ENCODE measurements at regions not wholly inside any gene's neighbourhood (a gene's known extent, or its start where the extent isn't known, plus 50 kb on each side); places are given as distances from the start of the nearest gene placed in this dataset.

DNA sequence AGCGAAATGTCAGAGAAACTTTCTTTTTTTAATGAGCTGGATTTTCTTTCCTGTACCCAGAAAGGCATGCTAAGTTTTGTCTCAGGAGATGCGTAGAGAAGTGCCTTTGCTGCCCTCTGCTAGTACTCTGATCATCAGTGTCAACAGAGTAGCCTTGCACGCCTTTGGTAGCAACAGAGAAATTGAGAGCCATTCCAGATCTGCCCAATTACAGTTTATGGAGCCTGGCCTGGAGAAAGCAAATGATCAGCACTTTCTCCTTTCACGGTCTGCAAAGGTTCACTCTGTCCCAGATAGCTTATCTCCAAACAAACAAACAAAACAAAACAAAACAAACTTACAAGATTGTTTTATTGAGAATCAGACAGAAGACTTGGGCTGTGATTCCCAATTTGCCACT is 792.8 kb upstream of the PIK3C3 start:
- TF ChIP-seq, protein P1, sequence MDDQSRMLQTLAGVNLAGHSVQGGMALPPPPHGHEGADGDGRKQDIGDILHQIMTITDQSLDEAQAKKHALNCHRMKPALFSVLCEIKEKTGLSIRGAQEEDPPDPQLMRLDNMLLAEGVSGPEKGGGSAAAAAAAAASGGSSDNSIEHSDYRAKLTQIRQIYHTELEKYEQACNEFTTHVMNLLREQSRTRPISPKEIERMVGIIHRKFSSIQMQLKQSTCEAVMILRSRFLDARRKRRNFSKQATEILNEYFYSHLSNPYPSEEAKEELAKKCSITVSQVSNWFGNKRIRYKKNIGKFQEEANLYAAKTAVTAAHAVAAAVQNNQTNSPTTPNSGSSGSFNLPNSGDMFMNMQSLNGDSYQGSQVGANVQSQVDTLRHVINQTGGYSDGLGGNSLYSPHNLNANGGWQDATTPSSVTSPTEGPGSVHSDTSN (IDR thresholded peaks at IDR 0.05; ENCODE audit: insufficient replicate concordance, low read depth, low read length) = no peak
- TF ChIP-seq POLR2AphosphoS5 (IDR thresholded peaks at IDR 0.05; ENCODE audit: low read length) (no peak), HDGF (IDR thresholded peaks at IDR 0.05) (no peak), POLR2A (IDR thresholded peaks at IDR 0.05; ENCODE audit: low read depth, low read length) (no peak), TCF12 (IDR thresholded peaks at IDR 0.05; ENCODE audit: low read depth, low read length) (no peak), CHD2 (IDR thresholded peaks at IDR 0.05; ENCODE audit: borderline replicate concordance, low read depth, low read length) (no peak), NRF1 (conservative IDR thresholded peaks at IDR 0.05; ENCODE audit: low read depth, low read length) (no peak), CTCF (IDR thresholded peaks at IDR 0.05 in 2 of 3, conservative IDR thresholded peaks at IDR 0.05 in 1 of 3; ENCODE audit: control insufficient read depth in 2 of 3, extremely low read depth in 1 of 3, insufficient read depth in 1 of 3, low read depth in 3 of 3, low read length in 3 of 3) (no peak), IRF3 (IDR thresholded peaks at IDR 0.05) (no peak), NFYB (IDR thresholded peaks at IDR 0.05; ENCODE audit: insufficient read depth, low read depth, low read length) (no peak), DPF2 (IDR thresholded peaks at IDR 0.05) (no peak), SRF (IDR thresholded peaks at IDR 0.05; ENCODE audit: low read depth in 2 of 2, low read length in 2 of 2) (no peak)
- TF ChIP-seq, protein P2, sequence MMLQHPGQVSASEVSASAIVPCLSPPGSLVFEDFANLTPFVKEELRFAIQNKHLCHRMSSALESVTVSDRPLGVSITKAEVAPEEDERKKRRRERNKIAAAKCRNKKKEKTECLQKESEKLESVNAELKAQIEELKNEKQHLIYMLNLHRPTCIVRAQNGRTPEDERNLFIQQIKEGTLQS (IDR thresholded peaks at IDR 0.05; ENCODE audit: borderline replicate concordance, extremely low read depth, low read depth, low read length) = no peak

Measured in GM12878 (cell line).